Dermis microvascular lymphatic vessel endothelial cell (primary cell): ENCODE measurements at regions not wholly inside any gene's neighbourhood (a gene's known extent, or its start where the extent isn't known, plus 50 kb on each side); places are given as distances from the start of the nearest gene placed in this dataset.

Source experiments
- DNase-seq, 2 donors: peaks; one replicate each; pipeline versions ENCODE4 v3.0.0 to v3.0.0-alpha.2; 2010; ENCODE audit warnings: low read depth in 2 of 2

DNA sequence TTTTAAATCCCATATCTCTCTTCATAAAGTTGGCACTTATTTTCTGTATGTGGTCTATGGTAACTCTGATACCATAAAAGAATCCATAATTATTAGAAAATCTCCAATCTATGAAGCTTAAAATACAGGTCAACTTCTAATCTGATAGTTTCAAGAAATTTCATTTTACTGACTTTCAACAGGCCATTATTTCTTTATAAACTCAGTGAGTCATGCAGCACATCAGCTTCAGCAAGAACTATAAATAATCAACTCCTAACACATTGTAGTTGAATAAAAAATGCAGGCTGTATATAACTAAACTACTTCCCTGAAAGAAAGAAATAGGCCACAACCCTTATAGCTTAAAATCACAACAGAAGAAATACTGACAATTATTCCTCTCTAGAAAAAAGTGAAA is 204.3 kb upstream of the CCDC150 start:
- peak in 1 of 2 donors; percentile 44 for DNase-seq

DNA sequence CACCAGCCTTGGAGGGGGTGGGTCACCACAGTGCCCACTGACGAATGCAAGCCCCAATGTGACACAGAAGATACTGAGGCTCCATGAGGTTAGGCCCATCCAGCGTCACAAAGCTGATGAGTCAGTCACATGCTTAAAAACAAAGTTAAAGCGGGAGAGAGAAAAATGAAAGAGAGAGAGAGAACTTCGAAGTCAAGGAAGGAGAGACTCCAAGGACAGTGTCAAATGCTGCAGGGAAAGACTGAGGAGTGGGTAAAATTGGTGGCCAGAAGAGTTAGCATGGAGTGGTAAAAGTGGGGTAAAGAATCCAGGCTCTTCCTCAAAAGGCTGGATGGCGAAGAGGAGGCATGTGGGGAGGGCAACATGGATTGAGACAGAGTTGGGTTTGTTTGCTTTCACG is 201.9 kb upstream of the CCDC150 start:
- no peak for DNase-seq

DNA sequence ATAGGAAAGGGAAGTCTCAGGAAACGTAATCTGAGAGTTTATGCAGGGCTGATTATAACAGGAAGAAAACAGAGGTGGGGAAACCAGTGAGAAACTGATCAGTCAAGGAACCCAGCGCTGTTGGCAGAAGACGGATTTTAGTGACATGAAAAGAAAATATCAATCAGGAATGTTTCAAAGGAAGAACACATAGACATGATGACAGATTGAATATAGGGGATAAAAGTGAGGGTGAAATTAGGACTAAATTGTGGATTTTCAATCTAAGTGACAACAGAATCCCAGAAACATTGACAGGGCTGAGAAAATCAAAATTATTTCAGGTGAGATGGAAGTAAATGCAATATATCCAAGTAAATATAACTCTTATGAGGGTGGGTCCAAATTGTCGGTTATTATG is 199.8 kb upstream of the CCDC150 start:
- DNase-seq: peak in 1 of 2 donors; percentile 29

DNA sequence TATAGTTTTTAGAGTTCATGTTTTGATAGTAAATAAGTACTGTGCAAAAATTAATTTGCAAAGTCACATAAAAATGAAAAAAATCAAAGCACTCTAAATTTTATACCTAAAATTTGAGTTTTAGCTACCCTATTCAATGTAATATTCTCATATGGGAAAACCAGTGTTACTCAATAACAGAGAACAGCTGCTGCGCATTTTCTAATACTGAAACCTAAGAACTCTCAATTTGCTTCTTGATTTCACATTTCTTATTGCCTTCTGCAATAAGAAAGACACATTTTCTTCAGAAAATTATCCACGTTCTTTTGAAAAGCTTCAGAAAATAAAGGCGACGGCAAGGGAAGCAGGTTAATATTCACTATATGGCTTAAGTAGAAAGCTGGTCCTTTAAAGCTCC is 199.1 kb upstream of the CCDC150 start:
- DNase-seq: no peak

DNA sequence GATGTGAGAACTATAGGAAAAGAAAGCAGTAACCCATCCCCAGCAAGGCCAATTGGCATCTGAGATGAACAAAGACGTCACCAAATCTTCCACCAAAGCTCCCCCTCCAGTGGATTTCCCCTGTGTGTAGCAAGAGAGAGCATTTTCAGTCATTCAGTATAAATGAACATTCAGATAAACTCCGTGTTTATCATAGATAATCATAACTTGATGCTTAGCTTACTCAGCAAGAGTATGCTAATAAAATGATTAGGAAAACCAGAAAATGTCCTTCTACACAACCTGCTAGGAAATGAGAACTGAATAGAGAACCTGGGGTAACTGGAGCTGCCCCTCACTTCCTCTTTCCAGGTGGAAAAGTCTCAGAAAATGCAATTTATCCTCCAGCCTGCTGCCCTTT is 198.0 kb upstream of the CCDC150 start:
- DNase-seq: no peak

DNA sequence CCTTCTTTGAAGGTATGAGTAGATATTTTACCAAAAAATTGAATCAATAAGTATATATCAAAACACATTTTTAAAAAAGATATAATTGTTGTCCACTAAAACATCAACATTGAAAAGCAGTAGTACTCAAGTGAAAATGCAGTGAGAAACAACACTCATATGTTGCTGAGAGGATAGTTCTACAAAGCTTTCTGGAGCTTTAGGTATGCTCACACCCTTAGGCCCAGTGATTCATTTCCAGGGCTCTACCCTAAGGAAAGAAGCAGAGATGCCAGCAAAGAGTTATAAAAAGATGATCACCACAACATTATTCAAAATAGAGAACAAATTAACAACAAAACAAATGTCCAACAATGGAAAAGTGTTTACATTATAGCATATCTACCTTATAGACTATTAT is 197.3 kb upstream of the CCDC150 start:
- no peak for DNase-seq

DNA sequence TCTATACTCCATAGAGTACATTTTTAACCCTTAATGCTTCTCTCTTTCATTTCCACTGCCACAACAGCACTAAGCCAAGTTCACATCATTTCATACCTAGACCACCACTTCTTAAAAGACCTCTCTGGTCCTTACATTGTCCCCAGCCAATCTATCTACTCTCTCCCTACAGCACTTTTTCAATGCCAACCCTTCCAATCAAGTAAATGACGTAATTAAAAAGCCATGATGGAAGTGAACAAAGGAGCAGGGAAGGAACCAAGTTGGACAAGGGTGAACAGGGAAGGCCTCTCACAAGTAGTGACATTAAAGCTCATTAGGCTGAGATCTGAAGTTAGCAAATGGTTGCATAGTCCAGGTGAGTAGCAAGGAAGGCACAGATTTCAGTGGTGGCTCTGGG is 195.1 kb upstream of the CCDC150 start:
- no peak for DNase-seq

DNA sequence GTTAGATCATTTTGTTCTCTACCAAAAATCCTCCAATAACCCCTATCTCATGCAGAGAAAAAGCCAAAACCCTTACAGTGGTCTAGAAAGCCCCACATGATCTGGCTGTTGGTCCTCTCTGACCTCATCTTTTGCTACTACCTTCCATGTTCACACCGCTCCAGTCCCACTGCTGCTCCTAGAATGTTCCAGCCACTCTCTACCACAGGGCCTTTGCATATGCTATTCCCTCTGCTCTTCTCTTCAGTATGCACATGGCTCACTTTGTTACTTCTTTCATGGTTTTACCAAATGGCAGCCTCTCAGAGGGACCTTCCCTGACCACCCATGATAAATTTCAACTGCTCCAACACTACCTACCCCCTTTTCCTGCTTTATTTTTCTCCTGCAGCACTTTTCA is 193.5 kb upstream of the CCDC150 start:
- no peak for DNase-seq

DNA sequence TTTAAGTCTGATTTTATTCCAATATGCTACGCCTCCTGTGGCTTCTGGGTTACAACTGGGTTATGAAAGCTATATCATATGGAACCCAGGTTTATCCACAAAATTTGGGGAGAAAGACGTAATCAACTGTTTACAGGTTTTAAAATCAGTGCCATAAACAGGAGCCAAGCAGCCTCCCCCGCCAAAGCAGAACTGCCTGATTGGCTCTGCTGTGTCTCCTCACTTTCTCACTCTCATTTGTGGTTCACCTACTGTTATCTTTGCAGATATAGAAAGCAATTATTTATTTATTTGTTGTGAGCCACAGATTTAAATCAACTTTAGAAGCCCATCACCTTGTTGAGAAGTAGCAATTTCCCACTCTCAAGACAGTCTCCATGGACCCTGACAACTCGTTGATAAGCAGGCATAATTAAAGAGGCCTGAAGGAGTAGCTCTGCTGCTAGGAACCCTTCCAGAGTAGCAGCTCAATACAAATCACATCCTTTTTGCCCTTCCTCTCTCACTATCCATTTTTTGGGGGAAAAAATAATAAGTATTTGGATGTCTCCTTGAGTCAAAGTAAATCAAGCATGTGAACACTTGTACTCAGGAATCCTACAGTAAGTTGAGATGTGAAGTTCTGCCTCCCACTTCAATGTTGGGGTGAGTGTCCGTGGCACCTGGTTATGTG is 191.0 kb upstream of the CCDC150 start:
- no peak for DNase-seq

DNA sequence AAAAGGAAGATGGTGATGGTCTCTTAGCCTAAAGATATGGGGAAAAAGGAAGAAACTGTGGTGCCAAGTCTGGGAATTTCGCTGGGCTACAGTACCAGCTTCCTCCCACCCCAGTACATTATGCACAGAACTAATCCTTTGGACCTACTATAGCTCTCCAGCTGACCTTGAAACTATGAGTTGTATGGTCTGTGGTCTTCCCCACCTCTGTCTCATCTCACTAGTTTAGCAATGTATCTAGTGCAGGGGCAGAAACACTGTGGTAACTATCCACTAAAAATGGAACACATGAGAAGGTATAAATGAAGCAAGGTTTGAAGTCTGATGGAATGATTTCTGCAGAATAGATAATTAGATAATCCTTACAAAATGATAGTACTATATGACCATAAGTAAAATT is 190.4 kb upstream of the CCDC150 start:
- no peak for DNase-seq

DNA sequence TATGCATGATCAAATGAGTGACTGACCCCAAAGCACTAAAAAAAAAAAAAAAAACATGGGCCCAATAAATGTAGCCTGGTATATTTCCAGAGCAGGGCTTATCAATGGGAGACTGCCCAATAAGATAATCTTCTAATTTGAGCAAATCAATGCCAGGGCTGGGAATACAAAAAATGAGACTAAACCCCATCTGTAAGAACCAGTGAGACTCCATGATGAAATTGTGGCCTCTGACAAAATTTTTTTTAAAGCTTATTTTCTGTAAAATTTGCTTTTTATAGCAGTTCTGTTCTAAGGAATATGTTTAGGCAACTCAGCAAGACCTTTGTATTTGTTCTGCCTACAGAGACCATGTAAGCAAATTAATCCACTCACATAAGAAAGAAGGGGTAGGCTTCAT is 186.8 kb upstream of the CCDC150 start:
- DNase-seq: no peak

DNA sequence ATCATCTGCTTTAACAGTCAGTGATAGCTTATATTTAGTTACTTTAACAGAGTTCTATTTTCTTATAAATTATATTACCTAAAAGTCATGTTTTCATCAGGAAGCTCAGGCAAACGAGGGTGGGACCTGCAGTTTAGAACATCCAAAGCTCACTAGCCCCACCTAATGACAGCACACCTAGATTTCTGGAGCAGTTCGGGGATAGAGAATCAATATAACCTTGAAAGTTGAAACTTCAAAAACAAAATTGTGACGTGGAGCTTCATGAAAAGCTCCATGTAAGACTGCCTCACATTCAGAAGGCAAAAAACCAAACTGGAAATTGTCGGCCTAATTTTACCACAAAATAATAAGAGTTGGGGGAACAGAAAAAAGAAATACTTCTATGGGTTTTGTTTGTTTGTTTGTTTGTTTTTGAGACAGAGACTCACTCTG is 185.9 kb upstream of the CCDC150 start:
- DNase-seq: peak; percentile 68 to 82

DNA sequence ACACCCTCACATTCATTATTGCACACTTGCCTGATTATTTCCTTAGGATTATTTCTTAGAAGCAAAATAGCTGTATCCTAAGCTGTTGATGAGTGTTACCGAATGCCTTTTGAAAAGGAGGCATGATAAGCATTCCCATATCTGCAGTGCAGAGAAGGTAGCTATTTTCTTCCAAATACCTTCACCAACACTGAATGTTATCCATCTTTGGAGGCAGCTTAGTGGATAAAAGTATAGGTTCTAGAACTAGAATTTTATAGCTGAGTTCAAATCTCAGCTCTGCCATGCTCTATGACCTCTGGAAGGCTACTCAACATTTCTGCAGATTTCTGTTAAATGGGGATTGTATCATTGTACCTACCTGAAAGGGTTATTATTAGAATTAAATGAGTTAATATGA is 185.0 kb upstream of the CCDC150 start:
- no peak for DNase-seq

DNA sequence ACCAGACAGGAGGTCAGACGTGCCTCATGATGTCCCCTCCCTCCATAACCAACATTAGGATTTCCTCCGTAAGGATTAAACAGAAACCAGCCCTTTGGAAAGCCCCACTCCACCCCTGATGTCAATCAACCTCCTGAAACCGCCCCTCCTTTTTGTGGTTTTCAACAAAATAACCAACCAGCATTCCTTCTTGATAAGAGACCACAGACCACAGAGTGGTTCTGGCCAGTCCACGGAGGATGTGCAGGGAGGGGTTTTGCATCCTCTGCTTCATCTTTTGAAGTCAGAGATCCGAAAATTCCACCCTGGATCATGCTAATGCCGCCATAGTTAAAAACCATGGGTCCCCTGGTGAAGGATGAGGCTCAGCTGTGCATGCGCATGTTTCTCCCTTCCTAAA is 180.0 kb upstream of the CCDC150 start:
- DNase-seq: no peak

DNA sequence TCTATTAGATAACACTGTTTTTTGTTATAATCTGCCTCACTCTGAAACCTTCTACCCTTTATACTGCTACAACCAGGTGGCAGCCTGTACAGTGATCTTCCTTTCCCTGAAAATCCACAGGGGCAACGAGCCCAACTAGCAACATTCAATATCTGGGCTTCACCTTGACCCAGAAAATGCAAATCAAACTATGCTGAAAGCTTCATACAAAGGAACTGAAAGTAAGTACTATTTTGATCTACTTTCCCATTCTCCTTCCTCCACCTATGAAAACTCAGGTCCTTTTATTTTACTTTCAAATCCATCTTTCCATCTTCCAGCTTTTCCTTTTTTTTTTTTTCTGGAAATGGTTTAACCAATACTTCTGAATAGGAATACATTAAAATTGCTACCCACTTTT is 175.8 kb upstream of the CCDC150 start:
- DNase-seq: no peak

DNA sequence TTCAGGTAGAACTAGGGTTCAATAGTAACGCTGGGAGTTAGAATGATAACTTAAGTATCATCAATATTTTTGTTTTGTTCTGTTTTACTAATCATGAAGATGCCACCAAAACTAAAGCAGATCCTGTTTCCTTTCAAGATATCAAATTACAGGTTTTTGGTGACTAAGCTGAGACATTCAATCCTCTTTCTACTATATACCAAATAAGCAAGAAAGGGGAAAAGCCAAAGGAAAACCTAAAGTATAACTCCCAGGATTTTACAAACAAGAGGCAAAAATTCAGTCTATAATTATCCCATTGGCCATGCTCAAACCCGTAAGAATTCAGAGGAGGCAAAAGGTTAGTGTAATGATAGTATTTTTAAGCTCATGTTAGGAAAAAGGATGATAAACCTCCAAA is 175.2 kb upstream of the CCDC150 start:
- no peak for DNase-seq

DNA sequence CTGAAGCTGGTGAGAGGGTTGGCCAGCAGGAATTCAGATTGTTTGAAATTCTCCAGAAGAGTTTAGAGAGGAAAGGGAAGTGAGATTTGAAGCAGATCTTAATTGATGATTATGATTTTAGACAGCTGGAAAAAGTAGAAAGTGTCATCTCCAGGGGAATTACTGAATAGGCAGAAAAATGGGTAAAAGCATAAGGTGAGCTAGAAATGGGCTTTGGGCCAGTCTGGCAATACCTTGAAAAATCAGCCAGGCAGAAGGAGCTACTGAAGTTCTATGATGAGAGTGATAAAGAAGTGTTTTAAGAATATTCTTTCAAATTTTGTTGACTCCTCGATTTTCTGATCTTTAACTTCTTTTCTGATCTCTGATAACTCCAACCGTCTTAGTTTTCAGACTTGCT is 172.9 kb upstream of the CCDC150 start:
- no peak for DNase-seq

DNA sequence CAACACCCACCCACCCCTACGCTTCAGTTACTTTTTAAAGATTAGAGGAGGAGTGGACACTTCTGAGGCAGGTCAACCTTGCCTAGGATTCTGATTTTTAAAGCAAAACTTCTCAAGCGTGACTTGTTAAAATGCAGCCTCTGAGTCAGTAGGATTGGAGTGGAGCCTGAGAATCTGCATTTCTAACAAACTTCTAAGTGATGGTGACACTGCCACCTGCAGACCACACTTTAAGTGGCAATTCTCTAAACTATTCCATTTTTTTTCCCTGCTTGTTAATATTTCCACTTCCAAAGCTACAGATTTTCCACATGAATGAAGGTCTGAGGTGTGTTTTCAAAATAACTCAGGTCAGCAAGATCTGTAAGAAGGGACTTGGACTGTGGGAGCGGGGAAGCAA is 171.1 kb upstream of the CCDC150 start:
- no peak for DNase-seq

DNA sequence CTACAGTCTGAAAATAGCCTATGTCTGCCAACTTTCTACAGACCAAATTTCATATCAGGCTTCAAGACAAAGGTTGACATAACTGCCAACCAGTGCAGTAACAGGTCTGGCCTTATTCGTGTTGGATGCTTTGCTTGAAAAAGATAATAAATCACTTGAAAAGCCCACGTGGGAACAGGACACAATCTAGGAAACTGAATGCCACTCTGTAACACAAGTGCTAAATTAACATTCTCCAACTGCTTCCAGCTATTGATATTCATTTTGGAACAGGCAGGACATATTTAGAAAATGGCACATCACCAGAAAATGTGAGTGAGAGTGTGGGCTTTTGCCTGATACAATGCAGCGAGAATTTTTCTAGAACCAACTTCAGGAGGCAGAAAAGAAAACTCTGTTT is 165.9 kb upstream of the CCDC150 start:
- peak in 1 of 2 donors; percentile 9 for DNase-seq

DNA sequence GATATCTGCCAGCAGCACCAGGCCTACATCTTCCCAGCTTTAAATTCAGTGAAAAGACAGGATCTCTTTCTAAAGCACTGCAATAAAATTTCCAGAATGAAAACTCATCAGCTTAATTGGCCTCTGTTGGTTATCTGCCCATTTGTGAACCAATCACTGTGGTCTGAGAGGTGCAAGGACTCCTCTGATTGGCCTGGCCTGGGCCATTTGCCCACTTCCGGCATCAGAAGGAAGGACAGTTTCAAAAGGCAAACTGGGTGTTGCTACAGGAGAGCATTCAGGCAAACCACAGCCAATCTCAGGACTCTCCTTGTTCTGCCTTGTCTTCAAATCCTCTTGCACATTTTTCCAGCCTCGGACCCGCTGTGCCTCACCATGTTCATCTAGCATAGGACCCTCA is 163.9 kb upstream of the CCDC150 start:
- DNase-seq: no peak

DNA sequence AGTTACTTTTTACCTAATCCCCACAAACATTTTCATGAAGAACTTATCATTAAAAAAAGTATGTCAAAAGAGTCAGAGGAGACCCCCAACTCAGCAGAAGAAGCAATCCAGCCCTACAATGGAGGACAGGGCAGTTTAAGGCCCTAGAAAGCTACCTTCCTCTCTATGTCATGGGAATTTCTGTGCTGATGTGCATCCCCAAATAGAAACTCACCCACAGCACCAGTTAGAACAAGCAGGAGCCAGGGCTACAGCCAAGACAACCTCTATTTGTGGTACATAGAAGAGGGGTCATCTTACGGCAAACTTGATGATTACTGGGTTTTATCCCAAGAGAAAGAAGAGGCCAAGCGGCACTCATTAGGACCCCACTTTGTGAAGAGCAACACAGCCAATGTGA is 160.9 kb upstream of the CCDC150 start:
- no peak for DNase-seq

DNA sequence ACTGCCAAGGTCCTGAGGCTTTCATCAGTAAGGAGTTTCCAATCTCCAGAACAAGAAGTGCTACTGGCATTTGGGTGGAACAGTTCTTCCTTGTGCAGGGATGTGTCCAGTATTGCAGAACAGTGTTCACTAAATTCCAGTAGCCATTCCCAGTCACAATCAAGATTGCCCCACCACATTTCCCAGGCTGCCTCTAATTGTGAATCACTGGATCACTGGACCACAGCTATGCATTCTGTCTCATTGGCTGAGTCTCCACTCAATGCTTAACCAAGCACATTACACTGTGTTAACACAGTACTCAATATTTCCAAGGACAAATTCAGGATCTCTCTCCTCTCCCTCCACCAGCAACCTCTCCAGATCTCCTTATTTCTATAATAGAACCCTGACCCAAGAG is 160.2 kb upstream of the CCDC150 start:
- no peak for DNase-seq

DNA sequence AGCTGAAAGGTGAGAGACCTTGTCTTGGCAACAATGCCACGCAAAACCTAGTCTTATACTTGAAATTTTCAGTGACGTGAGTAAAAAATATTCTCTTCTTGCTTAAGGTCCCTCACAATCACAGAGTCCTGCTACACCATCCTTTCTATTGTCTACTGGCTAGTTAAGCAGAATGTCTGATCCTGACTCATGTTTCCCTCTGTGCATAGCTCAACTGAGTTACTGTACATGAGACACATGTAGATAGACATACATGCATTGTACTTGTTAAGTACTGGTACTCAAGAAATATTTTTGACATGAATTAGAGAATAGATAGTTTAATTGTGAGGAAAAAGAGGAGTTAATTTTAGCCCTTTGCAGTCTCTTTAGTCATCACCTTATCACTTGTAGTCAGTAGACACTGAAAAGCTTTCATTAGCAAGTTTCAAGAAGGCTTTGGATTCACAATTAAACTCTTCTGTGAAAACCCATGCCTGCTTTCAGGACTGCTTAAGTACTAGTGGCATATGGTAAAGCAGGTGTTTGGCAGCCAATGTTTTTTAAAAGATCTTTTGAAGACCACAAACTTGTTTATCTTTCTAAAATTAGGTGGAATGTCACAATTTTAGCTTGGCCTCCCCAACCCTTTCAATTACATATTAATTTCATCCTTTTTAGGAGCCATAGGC is 158.7 kb upstream of the CCDC150 start:
- no peak for DNase-seq

DNA sequence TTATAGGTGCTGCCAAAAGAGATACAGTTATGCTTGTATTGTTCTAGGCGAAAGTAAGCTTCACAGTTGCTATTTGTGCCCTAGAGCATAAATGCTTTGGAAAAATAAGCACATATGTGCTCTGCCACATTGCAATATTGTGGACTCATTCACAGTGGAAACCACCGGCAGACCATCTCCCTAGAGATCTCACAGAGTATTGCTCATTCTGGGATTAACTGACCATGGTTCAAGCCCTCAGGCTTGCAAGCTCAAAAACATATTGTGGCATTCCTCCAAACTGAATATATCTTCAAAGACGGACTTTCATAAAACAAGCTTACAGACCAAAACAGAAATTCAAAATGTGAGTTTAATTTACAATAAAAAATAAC is 158.2 kb upstream of the CCDC150 start:
- DNase-seq: no peak
